PC-9 (cell line): ENCODE measurements at regions not wholly inside any gene's neighbourhood (a gene's known extent, or its start where the extent isn't known, plus 50 kb on each side); places are given as distances from the start of the nearest gene placed in this dataset.

Experiments
- BruUV-seq: library from RNA; stranded (reverse); fragments of 400-500 nt; replicated peaks from 2 replicates; lab custom pipeline; 2021; lab: Mats Ljungman, UMichigan
- CTCF ChIA-PET: fragments of 300-600 bp; sonication (Branson Sonifier 250); formaldehyde crosslinking; loops from one replicate; lab custom pipeline; 2022; ENCODE audit warnings: antibody characterized with exemption; lab: Charles Lee
- POLR2A ChIA-PET: fragments of 300-600 bp; sonication (Branson Sonifier 250); formaldehyde crosslinking; loops from one replicate; lab custom pipeline; 2022; ENCODE audit warnings: antibody characterized with exemption; ENCODE audit not compliant: unreplicated experiment; lab: Charles Lee
- DNase-seq, 2 experiments: peaks; one replicate each; pipeline versions ENCODE4 v3.0.0 to v3.0.0-alpha.2; 2015 to 2022; ENCODE audit warnings: mixed read lengths in 1 of 2
- H2AFZ ChIP-seq: fragments of 200-600 bp; sonication (generic); 2 replicates; pipeline ENCODE4 v1.8.1; 2017; ENCODE audit warnings: antibody characterized with exemption
- H3F3A ChIP-seq: fragments of 200-600 bp; sonication (generic); 2 replicates; pipeline ENCODE4 v1.8.1; 2017; ENCODE audit warnings: antibody characterized with exemption, mild to moderate bottlenecking, low read depth; ENCODE audit not compliant: insufficient read depth
- H3K27ac ChIP-seq: fragments of 200-600 bp; sonication (generic); 2 replicates; pipeline ENCODE4 v1.6.1; 2016; ENCODE audit warnings: mixed run types
- H3K27me3 ChIP-seq: fragments of 200-600 bp; sonication (generic); 2 replicates; pipeline ENCODE4 v1.6.1; 2016; ENCODE audit warnings: low read depth, mixed run types; ENCODE audit not compliant: insufficient read depth
- H3K36me3 ChIP-seq: fragments of 200-600 bp; sonication (generic); 2 replicates; pipeline ENCODE4 v1.6.1; 2016; ENCODE audit warnings: low read depth, mixed run types
- H3K4me1 ChIP-seq: fragments of 200-600 bp; sonication (generic); replicated peaks from 2 replicates; pipeline ENCODE4 v1.6.1; 2016; ENCODE audit warnings: mixed run types; ENCODE audit not compliant: insufficient read depth
- H3K4me2 ChIP-seq: fragments of 200-600 bp; sonication (generic); 2 replicates; pipeline ENCODE4 v1.6.1; 2017; ENCODE audit warnings: mixed run types
- H3K4me3 ChIP-seq: fragments of 200-600 bp; sonication (generic); 2 replicates; pipeline ENCODE4 v1.6.1; 2016; ENCODE audit warnings: mixed run types
- H3K79me2 ChIP-seq: fragments of 200-600 bp; sonication (generic); 2 replicates; pipeline ENCODE4 v1.6.1; 2017; ENCODE audit warnings: low read depth, mixed run types
- H3K9me2 ChIP-seq: fragments of 200-600 bp; sonication (generic); 2 replicates; pipeline ENCODE4 v1.8.1; 2017; ENCODE audit warnings: mild to moderate bottlenecking; ENCODE audit not compliant: insufficient read depth
- H3K9me3 ChIP-seq: fragments of 200-600 bp; sonication (generic); 2 replicates; pipeline ENCODE4 v1.8.1; 2016; ENCODE audit warnings: low read depth; ENCODE audit not compliant: insufficient read depth
- H4K20me1 ChIP-seq: fragments of 200-600 bp; sonication (generic); 2 replicates; pipeline ENCODE4 v1.8.1; 2017; ENCODE audit not compliant: insufficient read depth
- EZH2 ChIP-seq: fragments of 200-600 bp; sonication (generic); IDR thresholded peaks from 2 replicates; pipeline ENCODE4 v1.8.0; 2017; ENCODE audit warnings: antibody characterized with exemption, low read depth
- intact Hi-C: fragments of 100-400 bp; cut with micrococcal nuclease; formaldehyde crosslinking; loops from one replicate; pipeline ENCODE4 v1.10.0; 2022; ENCODE audit not compliant: unreplicated experiment
- TF ChIP-seq, protein P1 (sequence below): fragments of 200-600 bp; sonication (generic); conservative IDR thresholded peaks from 2 replicates; pipeline ENCODE4 v1.6.1; 2017; ENCODE audit warnings: mixed run types, antibody characterized with exemption, mild to moderate bottlenecking, moderate library complexity

DNA sequence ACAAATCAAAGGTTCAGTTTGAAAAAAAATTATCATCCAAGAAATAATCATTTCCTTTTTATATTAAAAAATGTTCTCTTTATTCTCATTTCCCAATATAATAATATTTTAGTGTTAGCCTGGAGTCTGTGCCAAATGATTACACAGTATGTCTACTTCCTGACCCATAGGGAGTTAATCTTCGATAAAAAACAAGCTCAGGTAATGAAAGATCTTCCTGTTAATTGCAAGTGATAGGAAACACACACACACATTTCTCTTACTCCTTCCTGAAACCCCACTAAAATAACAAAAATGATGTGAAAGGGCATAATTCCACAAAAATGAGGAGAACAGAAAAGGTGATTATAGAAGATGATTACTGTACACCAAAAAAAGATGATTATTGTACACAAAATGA is 123.5 kb upstream of the CXADR start:
- Histone ChIP-seq H3K79me2 (no peaks in the 10 kb centered on the region), H3K4me1 (peaks cover 23% of the 10 kb centered on the region), H3K4me3 (no peak overlapping the region), H2AFZ (no peak overlapping the region), H3K9me2 (no peaks in the 10 kb centered on the region), H3K4me2 (no peak overlapping the region), H3F3A (peaks cover 13% of the 10 kb centered on the region; the same call in 1 of the 2 replicates), H3K9me3 (no peaks in the 10 kb centered on the region), H3K36me3 (no peaks in the 10 kb centered on the region), H3K27ac (no peak overlapping the region), H4K20me1 (no peaks in the 10 kb centered on the region), H3K27me3 (no peaks in the 10 kb centered on the region)
- no peak for TF ChIP-seq EZH2
- TF ChIP-seq, protein P1, sequence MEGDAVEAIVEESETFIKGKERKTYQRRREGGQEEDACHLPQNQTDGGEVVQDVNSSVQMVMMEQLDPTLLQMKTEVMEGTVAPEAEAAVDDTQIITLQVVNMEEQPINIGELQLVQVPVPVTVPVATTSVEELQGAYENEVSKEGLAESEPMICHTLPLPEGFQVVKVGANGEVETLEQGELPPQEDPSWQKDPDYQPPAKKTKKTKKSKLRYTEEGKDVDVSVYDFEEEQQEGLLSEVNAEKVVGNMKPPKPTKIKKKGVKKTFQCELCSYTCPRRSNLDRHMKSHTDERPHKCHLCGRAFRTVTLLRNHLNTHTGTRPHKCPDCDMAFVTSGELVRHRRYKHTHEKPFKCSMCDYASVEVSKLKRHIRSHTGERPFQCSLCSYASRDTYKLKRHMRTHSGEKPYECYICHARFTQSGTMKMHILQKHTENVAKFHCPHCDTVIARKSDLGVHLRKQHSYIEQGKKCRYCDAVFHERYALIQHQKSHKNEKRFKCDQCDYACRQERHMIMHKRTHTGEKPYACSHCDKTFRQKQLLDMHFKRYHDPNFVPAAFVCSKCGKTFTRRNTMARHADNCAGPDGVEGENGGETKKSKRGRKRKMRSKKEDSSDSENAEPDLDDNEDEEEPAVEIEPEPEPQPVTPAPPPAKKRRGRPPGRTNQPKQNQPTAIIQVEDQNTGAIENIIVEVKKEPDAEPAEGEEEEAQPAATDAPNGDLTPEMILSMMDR, result no peak
- POLR2A ChIA-PET, result no interaction called here
- BruUV-seq, result no TSS peak
- intact Hi-C loops, result loop anchor here (5.0 to 10.0 kb wide), 2 partner anchors 285 to 937 kb away; no protein-coding TSS in a partner anchor
- no peak for DNase-seq
- CTCF ChIA-PET, result interaction anchor here (0.6 to 1.6 kb wide), 2 partner anchors 165 to 298 kb away, joined by 3 to 6 read pairs; no protein-coding TSS in a partner anchor

DNA sequence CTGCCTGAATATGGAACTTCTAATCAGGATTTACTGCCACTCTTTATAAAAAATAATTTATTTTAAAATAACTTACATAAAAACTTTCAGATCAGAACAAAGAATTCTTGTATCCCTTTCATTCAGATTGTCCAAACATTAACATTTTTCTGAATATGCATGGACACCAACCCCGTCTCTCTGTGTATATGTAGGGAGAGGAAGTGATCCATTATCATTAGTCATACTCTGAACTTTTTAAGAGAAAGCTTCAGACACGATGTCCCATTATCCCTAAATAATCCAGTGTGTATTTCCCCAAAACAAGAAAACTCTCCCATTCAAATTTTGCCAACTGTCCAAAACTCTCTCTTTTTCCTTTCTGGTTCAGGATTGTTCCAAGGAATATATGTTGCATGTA is 122.3 kb upstream of the CXADR start:
- no peaks in the 10 kb centered on the region for H3K9me3 ChIP-seq
- BruUV-seq, result no TSS peak
- DNase-seq, result no peak
- H3K4me2 ChIP-seq, result no peak overlapping the region
- intact Hi-C loops, result loop anchor here (5.0 kb wide), 1 partner anchor 62 kb away; no protein-coding TSS in a partner anchor
- ChIA-PET CTCF (no interaction called here), POLR2A (interaction anchor here (0.6 kb wide), 1 partner anchor 414 kb away, joined by 7 read pairs; no protein-coding TSS in a partner anchor)
- H3K36me3 ChIP-seq, result no peaks in the 10 kb centered on the region
- H3F3A ChIP-seq, result peaks cover 13% of the 10 kb centered on the region; the same call in 1 of the 2 replicates
- no peaks in the 10 kb centered on the region for H3K9me2 ChIP-seq
- H3K4me3 ChIP-seq, result no peak overlapping the region
- H3K79me2 ChIP-seq, result no peaks in the 10 kb centered on the region
- no peak overlapping the region for H3K27ac ChIP-seq
- TF ChIP-seq, protein P1, result no peak
- no peak for TF ChIP-seq EZH2
- H3K4me1 ChIP-seq, result peaks cover 23% of the 10 kb centered on the region
- H4K20me1 ChIP-seq, result no peaks in the 10 kb centered on the region
- no peaks in the 10 kb centered on the region for H3K27me3 ChIP-seq
- no peak overlapping the region for H2AFZ ChIP-seq

DNA sequence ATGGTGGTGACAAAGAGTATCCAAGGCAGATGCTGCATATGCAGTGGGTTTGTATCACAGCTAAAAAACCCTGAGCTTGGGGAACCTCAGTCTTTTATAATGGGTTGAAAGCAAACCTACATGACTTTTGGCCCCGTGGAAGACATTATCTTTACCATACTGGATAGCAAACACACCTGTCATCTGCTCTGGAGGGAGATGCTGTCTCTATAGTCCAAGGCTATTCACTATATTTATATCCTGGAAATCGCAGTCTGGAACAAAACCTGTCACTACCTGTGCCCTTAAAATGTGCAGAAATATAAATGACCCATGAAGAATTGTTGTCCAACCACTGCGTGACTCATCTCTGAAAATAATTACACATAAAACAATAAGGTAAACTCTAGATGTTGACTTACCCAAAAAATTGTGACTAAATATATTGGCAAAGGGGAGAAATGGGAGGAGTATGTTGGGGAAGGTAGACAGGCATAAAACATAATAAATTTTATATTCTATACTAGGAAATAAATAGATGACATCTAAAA is 121.0 kb upstream of the CXADR start:
- no peak overlapping the region for H3K27ac ChIP-seq

More for the DNA sequence above, 121.0 kb upstream of the CXADR start:
- Histone ChIP-seq H2AFZ (no peak overlapping the region), H3K4me2 (peak overlapping the region; percentile 53), H3K9me3 (no peaks in the 10 kb centered on the region), H3K27me3 (no peaks in the 10 kb centered on the region), H3K79me2 (no peaks in the 10 kb centered on the region), H3K36me3 (no peaks in the 10 kb centered on the region), H4K20me1 (no peaks in the 10 kb centered on the region), H3F3A (peaks cover 13% of the 10 kb centered on the region; the same call in 1 of the 2 replicates), H3K9me2 (no peaks in the 10 kb centered on the region), H3K4me3 (no peak overlapping the region), H3K4me1 (peaks cover 19% of the 10 kb centered on the region)
- ChIA-PET CTCF (no interaction called here), POLR2A (no interaction called here)
- DNase-seq, result peak in 1 of 2 experiments; percentile 87
- no peak for TF ChIP-seq EZH2
- TF ChIP-seq, protein P1, result no peak
- BruUV-seq, result no TSS peak
- intact Hi-C loops, result loop anchor here (5.0 kb wide), 1 partner anchor 60 kb away; no protein-coding TSS in a partner anchor
